Left ventricle myocardium inferior (tissue), 1 donor: ENCODE measurements at regions not wholly inside any gene's neighbourhood (a gene's known extent, or its start where the extent isn't known, plus 50 kb on each side); places are given as distances from the start of the nearest gene placed in this dataset.

ENCODE experiments used
- DNase-seq: peaks from one replicate; pipeline ENCODE4 v3.0.0-alpha.2; 2020
- H3K27ac ChIP-seq: fragments of 200-600 bp; replicated peaks from 2 replicates; pipeline ENCODE4 v1.8.0; 2021
- H3K27me3 ChIP-seq: fragments of 200-600 bp; 2 replicates; pipeline ENCODE4 v1.8.0; 2021; ENCODE audit warnings: low read depth
- H3K36me3 ChIP-seq: fragments of 200-600 bp; 2 replicates; pipeline ENCODE4 v1.8.0; 2021
- H3K4me1 ChIP-seq: fragments of 200-600 bp; 2 replicates; pipeline ENCODE4 v1.8.0; 2021
- H3K4me3 ChIP-seq: fragments of 200-600 bp; 2 replicates; pipeline ENCODE4 v1.8.0; 2021; ENCODE audit warnings: mild to moderate bottlenecking, moderate library complexity
- H3K9me3 ChIP-seq: fragments of 200-600 bp; replicated peaks from 2 replicates; pipeline ENCODE4 v1.8.0; 2021
- intact Hi-C: fragments of 100-400 bp; cut with micrococcal nuclease; formaldehyde crosslinking; loops from one replicate; pipeline ENCODE4 v1.11.0; 2022
- TF ChIP-seq, protein P1 (sequence below): fragments of 200-600 bp; IDR thresholded peaks from 2 replicates; pipeline ENCODE4 v1.8.0; 2021; ENCODE audit warnings: antibody characterized with exemption, mild to moderate bottlenecking, borderline replicate concordance
- donor health status: DM: no; HTN: yes; CAD: no; lungs with severe emphysema.

GRCh38 chr17:15101175-15101574 is 164.0 kb downstream of the PMP22 start:
- TF ChIP-seq, protein P1, sequence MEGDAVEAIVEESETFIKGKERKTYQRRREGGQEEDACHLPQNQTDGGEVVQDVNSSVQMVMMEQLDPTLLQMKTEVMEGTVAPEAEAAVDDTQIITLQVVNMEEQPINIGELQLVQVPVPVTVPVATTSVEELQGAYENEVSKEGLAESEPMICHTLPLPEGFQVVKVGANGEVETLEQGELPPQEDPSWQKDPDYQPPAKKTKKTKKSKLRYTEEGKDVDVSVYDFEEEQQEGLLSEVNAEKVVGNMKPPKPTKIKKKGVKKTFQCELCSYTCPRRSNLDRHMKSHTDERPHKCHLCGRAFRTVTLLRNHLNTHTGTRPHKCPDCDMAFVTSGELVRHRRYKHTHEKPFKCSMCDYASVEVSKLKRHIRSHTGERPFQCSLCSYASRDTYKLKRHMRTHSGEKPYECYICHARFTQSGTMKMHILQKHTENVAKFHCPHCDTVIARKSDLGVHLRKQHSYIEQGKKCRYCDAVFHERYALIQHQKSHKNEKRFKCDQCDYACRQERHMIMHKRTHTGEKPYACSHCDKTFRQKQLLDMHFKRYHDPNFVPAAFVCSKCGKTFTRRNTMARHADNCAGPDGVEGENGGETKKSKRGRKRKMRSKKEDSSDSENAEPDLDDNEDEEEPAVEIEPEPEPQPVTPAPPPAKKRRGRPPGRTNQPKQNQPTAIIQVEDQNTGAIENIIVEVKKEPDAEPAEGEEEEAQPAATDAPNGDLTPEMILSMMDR: no peak

GRCh38 chr17:15096511-15096910 is 168.6 kb downstream of the PMP22 start:
- no peak for DNase-seq
- TF ChIP-seq, protein P1: no peak
- peaks cover 6% of the 10 kb centered on the region for H3K9me3 ChIP-seq
- H3K4me3 ChIP-seq: no peak overlapping the region
- intact Hi-C loops: no loop called here
- peaks cover 25% of the 10 kb centered on the region for H3K4me1 ChIP-seq
- peak overlapping the region; percentile 33 for H3K27ac ChIP-seq
- no peaks in the 10 kb centered on the region for H3K36me3 ChIP-seq
- H3K27me3 ChIP-seq: no peaks in the 10 kb centered on the region

More at GRCh38 chr17:15101175-15101574, 164.0 kb downstream of the PMP22 start:
- no peak for DNase-seq
- H3K36me3 ChIP-seq: no peaks in the 10 kb centered on the region
- H3K27ac ChIP-seq: peak overlapping the region; percentile 9
- intact Hi-C loops: no loop called here
- no peaks in the 10 kb centered on the region for H3K27me3 ChIP-seq
- peaks cover 25% of the 10 kb centered on the region for H3K4me1 ChIP-seq
- H3K4me3 ChIP-seq: no peak overlapping the region
- no peaks in the 10 kb centered on the region for H3K9me3 ChIP-seq

DNA sequence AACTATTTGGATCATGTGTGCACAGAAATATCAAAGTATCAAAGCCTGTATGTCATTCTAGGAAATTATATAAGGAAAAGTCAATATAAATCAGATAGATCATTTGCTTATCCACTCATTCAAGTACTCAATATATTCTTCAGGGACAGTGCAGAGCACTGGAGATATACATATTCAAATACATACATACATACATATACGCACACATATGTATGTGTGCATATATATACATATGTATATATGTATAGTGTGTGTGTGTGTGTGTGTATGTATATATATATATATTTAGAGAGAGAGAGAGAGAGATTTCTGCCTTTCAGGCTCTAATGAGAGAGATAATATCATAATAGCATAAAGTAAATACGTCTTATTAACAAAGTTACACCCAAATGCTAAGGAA is 169.2 kb downstream of the PMP22 start:
- peaks cover 22% of the 10 kb centered on the region for H3K4me1 ChIP-seq
- intact Hi-C loops: no loop called here
- no peak overlapping the region for H3K4me3 ChIP-seq
- DNase-seq: no peak
- H3K27me3 ChIP-seq: no peaks in the 10 kb centered on the region
- no peaks in the 10 kb centered on the region for H3K36me3 ChIP-seq
- H3K27ac ChIP-seq: peak overlapping the region; percentile 33
- H3K9me3 ChIP-seq: peaks cover 11% of the 10 kb centered on the region
- TF ChIP-seq, protein P1: no peak

DNA sequence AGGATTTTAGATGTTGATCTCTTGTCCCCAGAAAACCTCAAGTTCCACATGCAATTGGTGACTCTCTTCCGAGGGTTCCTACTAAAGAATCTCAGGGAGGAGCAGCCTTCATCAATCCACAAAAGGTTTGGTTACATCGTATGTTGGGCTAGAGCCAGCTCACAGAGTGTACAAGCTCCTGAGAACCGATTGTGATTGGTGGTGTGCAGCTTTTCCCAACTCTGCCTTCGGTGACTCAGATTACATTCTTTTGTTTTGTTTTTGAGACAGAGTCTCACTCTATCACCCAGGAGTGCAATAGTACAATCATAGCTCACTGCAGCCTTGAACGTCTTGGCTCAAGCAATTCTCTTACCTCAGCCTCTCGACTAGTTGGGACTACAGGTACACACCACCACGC is 172.4 kb downstream of the PMP22 start:
- Histone ChIP-seq H3K27me3 (no peaks in the 10 kb centered on the region), H3K4me1 (peaks cover 19% of the 10 kb centered on the region), H3K36me3 (no peaks in the 10 kb centered on the region), H3K4me3 (no peak overlapping the region), H3K9me3 (peaks cover 20% of the 10 kb centered on the region), H3K27ac (peak overlapping the region; percentile 87)
- intact Hi-C loops: no loop called here
- no peak for DNase-seq
- TF ChIP-seq, protein P1: no peak

- DNase-seq: no peak
- Histone ChIP-seq H3K27ac (peak overlapping the region; percentile 87), H3K4me1 (peaks cover 23% of the 10 kb centered on the region), H3K4me3 (no peak overlapping the region), H3K9me3 (peaks cover 20% of the 10 kb centered on the region), H3K27me3 (no peaks in the 10 kb centered on the region), H3K36me3 (no peaks in the 10 kb centered on the region)
- TF ChIP-seq, protein P1: no peak
- intact Hi-C loops: no loop called here
These were observed 172.9 kb downstream of the PMP22 start for GRCh38 chr17:15092261-15092660.

DNA sequence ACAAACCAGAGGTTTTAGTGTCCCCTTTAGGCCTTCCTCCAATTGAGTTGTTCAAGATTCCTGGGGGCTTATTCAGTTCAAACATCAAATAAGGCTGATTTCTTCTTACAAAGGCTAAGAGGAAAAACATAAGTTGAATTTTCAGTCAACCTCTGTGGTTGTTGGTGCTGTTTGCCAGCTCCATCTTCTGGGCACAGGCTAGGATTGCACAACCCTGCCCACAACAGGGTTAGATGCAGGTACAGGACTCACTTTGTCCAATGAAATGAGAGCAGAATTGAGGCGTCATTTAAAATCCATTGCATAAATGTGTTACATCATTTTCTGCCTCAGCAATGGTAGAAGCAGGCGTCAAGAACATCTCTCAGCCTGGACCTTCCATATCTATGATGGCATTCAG is 173.3 kb downstream of the PMP22 start:
- Histone ChIP-seq H3K9me3 (peaks cover 20% of the 10 kb centered on the region), H3K4me1 (peaks cover 25% of the 10 kb centered on the region), H3K36me3 (no peaks in the 10 kb centered on the region), H3K27ac (peak overlapping the region; percentile 87), H3K27me3 (no peaks in the 10 kb centered on the region), H3K4me3 (no peak overlapping the region)
- intact Hi-C loops: no loop called here
- no peak for DNase-seq
- TF ChIP-seq, protein P1: no peak
